T-helper 1 cell (primary cell): ENCODE measurements at regions not wholly inside any gene's neighbourhood (a gene's known extent, or its start where the extent isn't known, plus 50 kb on each side); places are given as distances from the start of the nearest gene placed in this dataset.
A peak's percentile ranks its signal among the peaks of the same experiment; 100 is the strongest.
"Not testable (repeated sequence)": the region's sequence is repeated elsewhere in the genome, so short reads cannot be mapped to it uniquely, and the experiment has no call there.

Experiments
- DNase-seq, 5 donors: peaks; one replicate each; pipeline ENCODE4 v3.0.0-alpha.2; 2012 to 2020

- DNase-seq, result no peak
These were observed 165.9 kb upstream of the PODXL start for GRCh38 chr7:131722371-131722770.

GRCh38 chr7:131721660-131722059, 165.2 kb upstream of the PODXL start:
- DNase-seq, result no peak

GRCh38 chr7:131720703-131721102, 164.3 kb upstream of the PODXL start:
- no peak for DNase-seq

- no peak for DNase-seq
These were observed 160.8 kb upstream of the PODXL start for GRCh38 chr7:131717181-131717580.

- DNase-seq, result no peak
These were observed 142.9 kb upstream of the PODXL start for GRCh38 chr7:131699323-131699722.

GRCh38 chr7:131692131-131692960, 135.9 kb upstream of the PODXL start:
- peak in 2 of 5 donors; percentile 10 to 12 for DNase-seq

- DNase-seq, result no peak
These were observed 135.2 kb upstream of the PODXL start for GRCh38 chr7:131691454-131692130.

GRCh38 chr7:131690441-131690840, 134.0 kb upstream of the PODXL start:
- DNase-seq, result no peak

GRCh38 chr7:131689662-131690234, 133.3 kb upstream of the PODXL start:
- DNase-seq, result no peak

- DNase-seq, result peak in 4 of 5 donors; percentile 24 to 44 (median 30)
These were observed 132.6 kb upstream of the PODXL start for GRCh38 chr7:131688738-131689661.

- DNase-seq, result no peak
These were observed 130.9 kb upstream of the PODXL start for GRCh38 chr7:131687296-131687695.

- DNase-seq, result no peak
These were observed 130.4 kb upstream of the PODXL start for GRCh38 chr7:131686833-131687232.

GRCh38 chr7:131683536-131684125, 127.2 kb upstream of the PODXL start:
- DNase-seq, result no peak

- DNase-seq, result no peak
These were observed 125.5 kb upstream of the PODXL start for GRCh38 chr7:131681961-131682360.

- DNase-seq, result not testable (repeated sequence)
These were observed 122.6 kb upstream of the PODXL start for GRCh38 chr7:131679071-131679470.

- not testable (repeated sequence) for DNase-seq
These were observed 120.4 kb upstream of the PODXL start for GRCh38 chr7:131676850-131677249.

- DNase-seq, result no peak
These were observed 117.7 kb upstream of the PODXL start for GRCh38 chr7:131674131-131674530.

GRCh38 chr7:131673576-131673975, 117.1 kb upstream of the PODXL start:
- no peak for DNase-seq

GRCh38 chr7:131670406-131670805, 114.0 kb upstream of the PODXL start:
- DNase-seq, result no peak

- no peak for DNase-seq
These were observed 111.3 kb upstream of the PODXL start for GRCh38 chr7:131667699-131668098.

GRCh38 chr7:131665021-131665420, 108.6 kb upstream of the PODXL start:
- DNase-seq, result no peak

- no peak for DNase-seq
These were observed 108.1 kb upstream of the PODXL start for GRCh38 chr7:131664570-131664969.
